HG02642 (cell line): ENCODE measurements at regions not wholly inside any gene's neighbourhood (a gene's known extent, or its start where the extent isn't known, plus 50 kb on each side); places are given as distances from the start of the nearest gene placed in this dataset.

Experiments
- ATAC-seq: cut with Tn5 transposase; IDR thresholded peaks from one replicate; pipeline ENCODE4 v1.9.1; 2021; ENCODE audit warnings: mild to moderate bottlenecking; ENCODE audit not compliant: unreplicated experiment, poor library complexity

DNA sequence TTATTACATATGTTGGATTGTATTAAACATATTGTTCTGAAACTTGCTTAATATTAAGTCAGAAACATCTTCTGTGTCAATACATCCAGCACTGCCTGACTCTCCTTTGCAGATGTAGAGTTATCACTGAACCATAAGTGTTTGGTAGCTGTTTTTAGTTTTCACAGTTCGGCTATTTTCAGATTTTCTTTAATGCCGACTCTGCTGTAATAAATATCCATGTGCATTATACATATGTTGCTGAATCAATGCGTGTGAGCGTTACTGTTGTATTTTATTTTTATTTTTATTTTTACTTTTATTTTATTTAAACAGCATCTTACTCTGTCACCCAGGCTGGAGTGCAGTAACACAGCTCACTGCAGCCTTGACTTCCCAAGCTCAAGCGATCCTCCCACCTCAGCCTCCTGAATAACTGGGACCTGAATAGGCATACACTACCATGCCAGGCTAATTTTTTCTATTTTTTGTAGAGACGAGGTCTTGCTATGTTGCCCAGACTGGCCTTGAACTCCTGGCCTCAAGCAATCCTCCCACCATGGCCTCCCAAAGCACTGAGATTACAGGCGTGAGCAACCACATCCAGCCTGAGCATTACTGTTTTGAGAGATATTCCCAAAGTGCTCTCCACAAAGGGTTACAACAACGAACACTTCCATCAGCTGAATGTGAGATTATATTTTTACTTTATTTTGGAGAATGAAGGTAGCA, 50.7 kb upstream of the NOCT start:
- no peak for ATAC-seq

DNA sequence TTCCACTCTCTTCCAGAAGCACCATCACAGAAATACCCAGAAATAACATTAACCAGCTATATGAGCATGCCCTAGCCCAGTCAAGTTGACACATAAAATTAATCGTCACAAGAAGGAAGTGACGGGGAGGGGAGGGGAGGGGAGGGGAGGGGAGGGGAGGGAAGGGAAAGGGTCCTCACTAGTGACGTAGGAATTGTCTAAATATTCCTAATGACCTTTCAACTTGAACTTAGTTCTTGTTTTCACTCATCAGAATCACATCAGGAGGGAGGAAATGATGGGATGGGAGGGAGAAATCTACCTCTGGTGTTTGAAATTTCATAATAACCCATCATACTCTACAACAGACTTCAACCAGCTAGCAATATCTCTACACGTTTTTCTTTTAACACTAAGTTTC, 52.2 kb upstream of the NOCT start:
- ATAC-seq: no peak

DNA sequence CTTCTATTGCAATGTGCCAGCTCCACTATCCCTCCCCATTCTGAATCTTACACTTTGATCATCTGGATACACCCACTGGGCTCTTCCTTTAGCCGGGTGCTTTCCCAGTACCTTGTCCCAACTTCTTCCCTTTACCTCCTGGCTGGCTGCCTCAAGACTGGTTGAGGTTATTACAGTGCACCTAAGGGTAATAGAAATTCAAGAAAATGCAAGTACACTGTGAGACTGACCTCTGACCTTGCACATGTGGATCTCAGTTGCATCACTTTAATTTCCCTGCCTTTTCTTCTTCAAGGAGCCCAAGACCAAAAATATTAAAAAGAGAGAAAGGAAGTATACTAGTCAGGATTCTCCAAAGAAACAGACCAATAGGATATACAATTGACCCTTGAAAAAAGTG, 53.9 kb upstream of the NOCT start:
- no peak for ATAC-seq

DNA sequence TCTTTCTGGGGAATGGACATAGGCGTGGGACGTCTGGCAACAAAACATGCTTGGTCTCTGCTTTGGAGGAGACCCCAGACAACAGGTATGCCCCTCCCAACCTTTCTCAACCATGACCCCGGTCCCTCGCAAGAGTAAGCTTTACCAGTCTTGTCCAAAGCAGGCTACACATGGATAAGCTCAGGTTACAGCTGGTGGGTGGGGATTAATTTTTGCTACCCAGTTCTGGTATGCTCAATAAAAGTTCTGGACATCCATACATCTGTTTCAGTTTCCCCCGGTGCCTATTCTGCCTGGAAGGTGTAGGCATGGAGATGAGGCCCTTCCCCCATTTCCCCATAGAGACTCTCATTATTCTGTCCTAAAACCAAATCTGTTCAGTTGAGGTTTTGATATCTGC, 54.5 kb upstream of the NOCT start:
- no peak for ATAC-seq

DNA sequence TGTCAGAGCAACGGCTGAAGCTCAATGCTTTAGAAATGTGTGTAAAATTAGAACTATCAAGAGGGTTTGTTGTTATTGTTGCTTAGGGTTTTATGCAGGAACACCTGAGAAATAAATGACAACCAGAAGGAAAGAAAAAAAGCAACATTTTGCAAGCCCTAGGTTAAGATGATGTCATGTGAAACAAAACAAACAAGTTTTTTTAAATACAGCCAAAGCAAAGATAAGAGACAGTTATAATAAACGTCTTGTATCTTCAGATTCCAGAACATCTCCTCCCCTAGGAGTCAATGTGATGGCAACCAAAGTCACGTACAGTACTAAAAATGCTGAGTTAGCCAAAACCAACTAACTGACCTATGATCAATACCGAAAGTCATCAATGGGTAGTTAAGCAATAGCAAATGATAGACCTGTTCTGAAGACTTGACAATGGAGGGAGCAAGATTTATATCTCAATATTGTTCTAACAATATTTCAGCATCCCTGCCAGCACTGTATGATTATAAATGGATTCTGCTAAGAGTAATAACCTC, 55.3 kb upstream of the NOCT start:
- ATAC-seq: no peak

- no peak for ATAC-seq
Observed at GRCh38 chr4:138959097-138959815, 56.3 kb upstream of the NOCT start.

DNA sequence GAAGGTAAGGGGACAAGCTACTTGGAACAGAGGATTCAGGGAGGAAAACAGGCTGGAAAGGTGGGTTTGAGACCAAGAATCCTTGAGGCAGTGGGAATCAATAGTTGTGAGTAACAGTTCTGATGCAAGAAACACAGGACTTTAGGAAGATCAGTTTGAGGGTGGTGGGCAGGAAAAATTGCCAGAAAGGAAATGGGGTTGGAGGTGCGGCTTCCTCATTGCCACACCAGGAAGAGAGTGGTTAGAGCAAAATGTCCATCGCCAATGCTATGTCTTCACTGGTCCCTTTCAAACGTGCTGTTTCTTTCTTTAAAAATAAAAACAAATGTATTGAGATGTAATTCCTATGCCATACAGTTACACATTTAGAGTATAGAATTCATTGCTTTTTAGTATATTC, 57.1 kb upstream of the NOCT start:
- ATAC-seq: no peak

DNA sequence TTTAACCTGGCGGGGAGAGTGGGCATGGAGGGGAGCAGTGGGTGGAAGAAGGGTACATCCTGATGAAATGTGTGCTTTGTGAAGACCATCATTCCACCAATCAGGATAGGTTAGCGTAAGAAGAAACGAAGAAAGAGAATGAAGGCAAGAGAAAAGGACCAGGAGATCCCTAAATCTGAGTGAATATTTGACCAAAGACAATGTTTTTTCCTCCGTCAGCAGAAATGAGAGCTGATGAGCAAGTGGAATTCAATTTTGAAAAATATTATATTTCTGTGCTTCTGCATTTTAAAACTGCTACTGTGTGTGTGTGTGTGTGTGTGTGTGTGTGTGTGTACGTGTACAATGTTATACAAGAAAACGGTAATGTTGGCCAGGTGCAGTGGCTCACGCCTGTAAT, 58.3 kb upstream of the NOCT start:
- ATAC-seq: no peak

DNA sequence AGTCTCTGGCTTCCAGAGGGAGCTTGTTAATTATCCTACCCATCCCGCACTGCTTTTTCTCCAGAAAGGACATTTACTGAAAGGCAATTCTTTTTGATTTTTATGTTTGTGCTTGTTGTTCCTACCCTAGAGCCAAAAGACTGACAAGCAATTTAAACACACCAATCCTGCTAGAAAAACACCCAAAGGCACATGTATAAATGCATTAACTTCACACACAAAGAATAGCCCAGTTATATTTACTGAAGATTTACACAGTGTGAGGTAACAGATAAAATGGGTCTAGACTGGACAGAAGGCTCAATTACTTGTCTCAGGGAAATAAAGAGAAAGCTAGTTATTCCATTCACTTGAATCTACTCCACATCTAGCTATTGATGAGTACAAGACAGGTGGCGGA, 61.2 kb upstream of the NOCT start:
- ATAC-seq: no peak

- ATAC-seq: no peak
Observed at GRCh38 chr4:138953961-138954371, 61.6 kb upstream of the NOCT start.

GRCh38 chr4:138952411-138952810, 63.2 kb upstream of the NOCT start:
- no peak for ATAC-seq

GRCh38 chr4:138951764-138952163, 63.8 kb upstream of the NOCT start:
- ATAC-seq: no peak

- no peak for ATAC-seq
Observed at GRCh38 chr4:138949866-138950265, 65.7 kb upstream of the NOCT start.

DNA sequence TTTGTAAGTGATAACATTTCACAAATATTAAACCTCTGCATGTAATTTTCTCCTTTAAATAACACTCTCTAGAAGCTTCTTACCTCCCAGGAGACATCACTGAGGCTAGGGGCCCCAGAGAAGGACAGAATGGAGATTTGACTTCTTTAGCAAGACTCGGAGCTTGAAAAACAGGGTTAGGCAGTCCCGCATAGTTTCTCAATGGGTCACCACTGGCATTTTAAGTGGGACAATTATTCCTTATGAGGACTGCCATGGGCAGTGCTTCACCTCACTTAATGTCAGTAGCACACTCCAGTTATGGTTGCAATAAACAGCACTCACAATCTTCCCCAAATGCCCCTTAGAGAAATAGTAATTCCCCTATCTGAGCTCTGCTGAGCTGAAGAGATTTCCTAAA, 66.7 kb upstream of the NOCT start:
- no peak for ATAC-seq

- ATAC-seq: no peak
Observed at GRCh38 chr4:138946306-138946705, 69.3 kb upstream of the NOCT start.

GRCh38 chr4:138945840-138946239, 69.7 kb upstream of the NOCT start:
- no peak for ATAC-seq

GRCh38 chr4:138945401-138945800, 70.2 kb upstream of the NOCT start:
- no peak for ATAC-seq

- no peak for ATAC-seq
Observed at GRCh38 chr4:138943893-138944292, 71.7 kb upstream of the NOCT start.

DNA sequence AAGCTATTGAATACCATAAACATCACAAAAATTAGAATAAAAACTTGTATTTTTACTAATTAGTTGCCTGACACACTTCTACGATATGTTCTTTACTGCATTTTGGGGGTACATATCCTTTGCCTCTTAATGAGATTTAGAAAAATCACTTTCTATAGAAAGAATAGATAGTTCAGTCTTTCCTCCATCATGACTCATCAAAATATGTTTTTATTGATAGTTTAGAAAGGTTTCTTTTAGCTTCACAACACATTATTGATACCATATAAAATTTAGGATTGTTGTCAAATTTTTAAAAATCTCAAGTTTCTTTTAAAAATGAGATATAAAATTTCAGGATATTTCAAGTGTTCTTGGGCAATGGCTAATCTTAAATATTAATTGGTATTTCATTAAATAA, 74.5 kb upstream of the NOCT start:
- no peak for ATAC-seq

DNA sequence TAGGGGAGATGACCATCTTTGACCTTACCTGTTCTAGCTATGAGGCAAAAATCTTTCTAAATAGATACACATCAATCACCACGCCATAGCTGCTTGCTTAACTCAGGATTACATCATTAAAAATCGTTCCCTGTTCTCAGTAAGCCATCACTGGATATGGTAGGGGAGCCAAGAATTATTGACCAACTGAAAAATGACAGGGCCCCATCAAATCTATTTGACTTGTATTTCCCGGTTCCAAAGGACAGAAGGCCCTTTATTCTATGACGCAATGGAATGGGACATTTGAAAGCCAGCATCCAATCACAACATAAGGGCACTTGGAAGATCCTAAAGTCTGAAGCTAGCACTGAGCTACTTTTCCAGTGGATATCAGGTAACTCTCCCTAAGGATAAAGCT, 75.6 kb upstream of the NOCT start:
- no peak for ATAC-seq

DNA sequence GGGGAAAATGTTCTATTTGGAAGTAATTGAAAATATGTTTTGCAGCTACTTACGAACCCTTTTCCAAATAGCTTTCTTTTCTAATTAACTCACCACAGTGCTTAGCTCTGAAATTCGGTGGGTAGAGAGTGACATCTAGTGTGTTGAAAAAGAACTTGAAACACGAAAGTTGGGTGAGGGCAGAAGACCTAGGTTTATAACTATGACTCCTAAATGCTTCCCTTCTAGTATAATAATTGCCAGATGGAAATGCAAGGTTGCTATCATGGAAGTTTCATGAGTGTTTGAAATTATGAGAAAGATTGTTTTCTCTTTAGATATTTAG, 77.3 kb upstream of the NOCT start:
- no peak for ATAC-seq
